K562 (cell line): ENCODE measurements at regions not wholly inside any gene's neighbourhood (a gene's known extent, or its start where the extent isn't known, plus 50 kb on each side); places are given as distances from the start of the nearest gene placed in this dataset.

Experiments used
- ATAC-seq: fragments of 200-7000 bp; cut with Tn5 transposase; 3 replicates; pipeline ENCODE4 v1.9.1; 2020; ENCODE audit warnings: moderate library complexity
- BruUV-seq: library from RNA; stranded (reverse); fragments of 400-500 nt; replicated peaks from 2 replicates; lab custom pipeline; 2021; lab: Mats Ljungman, UMichigan
- CTCF ChIA-PET: fragments of 300-600 bp; formaldehyde crosslinking; extraction: SDS; loops from one replicate; lab custom pipeline; 2021; ENCODE audit warnings: low intra/inter-chr PET ratio; lab: Yijun Ruan, JAX
- POLR2A ChIA-PET: fragments of 300-600, 350-650 bp; sonication (Branson Sonifier 250); formaldehyde crosslinking; extraction: SDS; loops from one replicate; lab custom pipeline; 2021; ENCODE audit warnings: antibody characterized with exemption, inconsistent platforms; lab: Yijun Ruan, JAX
- DNase-seq, 4 experiments: peaks; one replicate each; pipeline versions ENCODE4 v3.0.0 to v3.0.0-alpha.2; 2011 to 2018; ENCODE audit warnings: low spot score in 3 of 4, mixed read lengths in 3 of 4; ENCODE audit errors: extremely low read depth in 1 of 4
- FAIRE-seq: peaks from 2 replicates; lab custom pipeline; 2011; peaks lifted over from hg19 to GRCh38; lab: Jason Lieb, UNC
- H2AFZ ChIP-seq: 2 replicates; pipeline ENCODE4 v1.6.0; 2011; ENCODE audit warnings: low read depth, low read length, control low read depth, inconsistent platforms
- H3K27ac ChIP-seq: fragments of 200-600 bp; 3 replicates; pipeline ENCODE4 v1.8.0; 2011; ENCODE audit warnings: low read depth, mild to moderate bottlenecking, control low read depth, inconsistent platforms, low read length, moderate library complexity, mixed read lengths; ENCODE audit errors: extremely low read depth
- H3K27me3 ChIP-seq, 2 experiments: fragments of 300-600 bp in 1 of 2; 2 replicates in 1 of 2; 3 replicates in 1 of 2; pipeline versions ENCODE4 v1.6.0 to v1.8.0; 2011; ENCODE audit warnings: inconsistent platforms in 2 of 2, low read length in 2 of 2, mild to moderate bottlenecking in 1 of 2, mixed read lengths in 1 of 2, moderate library complexity in 1 of 2; ENCODE audit not compliant: control insufficient read depth in 2 of 2, insufficient read depth in 2 of 2
- H3K36me3 ChIP-seq: fragments of 300-600 bp; 3 replicates; pipeline ENCODE4 v1.8.0; 2011; ENCODE audit warnings: mild to moderate bottlenecking, low read length, inconsistent platforms; ENCODE audit not compliant: control insufficient read depth, insufficient read depth
- H3K4me1 ChIP-seq, 2 experiments: fragments of 200-600 bp in 1 of 2; replicated peaks in 1 of 2; 2 replicates in 1 of 2; 3 replicates in 1 of 2; pipeline versions ENCODE4 v1.5.1 to v1.8.0; 2011; ENCODE audit warnings: inconsistent platforms in 2 of 2, low read length in 2 of 2, mild to moderate bottlenecking in 1 of 2, mixed read lengths in 1 of 2, moderate library complexity in 1 of 2; ENCODE audit not compliant: control insufficient read depth in 2 of 2, insufficient read depth in 2 of 2
- H3K4me2 ChIP-seq: 2 replicates; pipeline ENCODE4 v1.6.1; 2011; ENCODE audit warnings: low read length, control low read depth, inconsistent platforms, mixed read lengths; ENCODE audit not compliant: insufficient read depth
- H3K4me3 ChIP-seq: fragments of 200-600 bp; sonication (generic), shearing (Covaris generic); 2 replicates; pipeline ENCODE4 v1.5.1; 2016; ENCODE audit warnings: control low read depth, inconsistent platforms
- H3K79me2 ChIP-seq: fragments of 200-600 bp; 3 replicates; pipeline ENCODE4 v1.8.0; 2011; ENCODE audit warnings: low read length, inconsistent platforms; ENCODE audit not compliant: control insufficient read depth, insufficient read depth
- H3K9ac ChIP-seq, 2 experiments: 2 replicates each; pipeline versions ENCODE4 v1.6.0 to v1.6.1; 2011; ENCODE audit warnings: low read depth in 2 of 2, low read length in 2 of 2, control low read depth in 1 of 2, inconsistent platforms in 1 of 2, mild to moderate bottlenecking in 1 of 2, mixed read lengths in 1 of 2; ENCODE audit not compliant: insufficient read depth in 1 of 2
- H3K9me1 ChIP-seq: one replicate; pipeline ENCODE4 v1.6.0; 2011; ENCODE audit warnings: inconsistent platforms, mild to moderate bottlenecking, low read length, moderate library complexity; ENCODE audit not compliant: control insufficient read depth, insufficient read depth
- H3K9me3 ChIP-seq: replicated peaks from 2 replicates; pipeline ENCODE4 v1.5.1; 2011; ENCODE audit warnings: low read depth, low read length, inconsistent platforms; ENCODE audit not compliant: control insufficient read depth, insufficient read depth
- H4K20me1 ChIP-seq: replicated peaks from 2 replicates; pipeline ENCODE4 v1.6.1; 2011; ENCODE audit warnings: low read length, inconsistent platforms, mixed read lengths; ENCODE audit not compliant: control insufficient read depth, insufficient read depth
- BACH1 ChIP-seq: fragments of 200-800 bp; sonication (Bioruptor generic); IDR thresholded peaks from 2 replicates; pipeline ENCODE4 v1.6.1; 2016; ENCODE audit warnings: missing genetic modification characterization, missing compliant biosample characterization
- CXXC5 ChIP-seq: fragments of 250-450 bp; sonication (Bioruptor Pico); IDR thresholded peaks from 2 replicates; pipeline ENCODE4 v1.8.0; 2022; ENCODE audit warnings: inconsistent platforms, mild to moderate bottlenecking, moderate library complexity
- MAFG ChIP-seq: fragments of 450-650 bp; conservative IDR thresholded peaks from 2 replicates; pipeline ENCODE4 v1.6.1; 2016; ENCODE audit warnings: missing genetic modification characterization, missing compliant biosample characterization
- NCOR1 ChIP-seq: fragments of 450-650 bp; IDR thresholded peaks from 2 replicates; pipeline ENCODE4 v1.6.1; 2016; ENCODE audit warnings: mild to moderate bottlenecking, moderate library complexity
- RAD21 ChIP-seq, 2 experiments: fragments of 250-450 bp in 1 of 2; fragments of 450-650 bp in 1 of 2; sonication (Bioruptor Pico) in 1 of 2; formaldehyde crosslinking in 1 of 2; IDR thresholded peaks in 1 of 2; conservative IDR thresholded peaks in 1 of 2; 2 replicates each; pipeline versions ENCODE4 v1.4.0 to v1.8.0; 2020 to 2022; ENCODE audit warnings: mild to moderate bottlenecking in 2 of 2, moderate library complexity in 1 of 2
- WGBS: fragments of 100-300 bp; shearing (Covaris generic); methylation state at CpG from one replicate; pipeline ENCODE4 v1.1.6; 2016; ENCODE audit warnings: low coverage, mixed read lengths; ENCODE audit not compliant: insufficient coverage; ENCODE audit errors: missing lambda C conversion rate; 5-methylcytosine and 5-hydroxymethylcytosine counted together
- in situ Hi-C: fragments of 300-500 bp; cut with MboI; formaldehyde crosslinking; loops from 4 replicates; pipeline ENCODE4 v1.15.0; 2018; ENCODE audit warnings: inconsistent platforms, mixed read lengths
- intact Hi-C: fragments of 100-400 bp; cut with micrococcal nuclease; formaldehyde crosslinking; loops from 2 replicates; pipeline ENCODE4 v1.14.2; 2022
- TF ChIP-seq, protein P1 (sequence below): IDR thresholded peaks from 2 replicates; pipeline ENCODE4 v1.6.1; 2011; ENCODE audit warnings: borderline replicate concordance, low read depth, mild to moderate bottlenecking, moderate library complexity, low read length; ENCODE audit not compliant: insufficient read depth, poor library complexity, severe bottlenecking
- TF ChIP-seq, protein P2 (sequence below): fragments of 450-650 bp; IDR thresholded peaks from 2 replicates; pipeline ENCODE4 v1.6.1; 2016
- TF ChIP-seq, protein P3 (sequence below), 3 experiments: IDR thresholded peaks in 2 of 3; conservative IDR thresholded peaks in 1 of 3; 2 replicates each; pipeline ENCODE4 v1.5.1; 2011 to 2012; ENCODE audit warnings: low read length in 3 of 3, mild to moderate bottlenecking in 3 of 3, control low read depth in 2 of 3, improper control_type of control experiment in 1 of 3, inconsistent platforms in 1 of 3, low read depth in 1 of 3, mixed read lengths in 1 of 3, moderate library complexity in 1 of 3; ENCODE audit not compliant: insufficient read depth in 2 of 3
- TF ChIP-seq, protein P4 (sequence below), 2 experiments: IDR thresholded peaks in 1 of 2; conservative IDR thresholded peaks in 1 of 2; 2 replicates each; pipeline ENCODE4 v1.6.1; 2016; ENCODE audit warnings: low read depth in 2 of 2, mild to moderate bottlenecking in 1 of 2, missing compliant biosample characterization in 1 of 2, missing genetic modification characterization in 1 of 2, moderate library complexity in 1 of 2

DNA sequence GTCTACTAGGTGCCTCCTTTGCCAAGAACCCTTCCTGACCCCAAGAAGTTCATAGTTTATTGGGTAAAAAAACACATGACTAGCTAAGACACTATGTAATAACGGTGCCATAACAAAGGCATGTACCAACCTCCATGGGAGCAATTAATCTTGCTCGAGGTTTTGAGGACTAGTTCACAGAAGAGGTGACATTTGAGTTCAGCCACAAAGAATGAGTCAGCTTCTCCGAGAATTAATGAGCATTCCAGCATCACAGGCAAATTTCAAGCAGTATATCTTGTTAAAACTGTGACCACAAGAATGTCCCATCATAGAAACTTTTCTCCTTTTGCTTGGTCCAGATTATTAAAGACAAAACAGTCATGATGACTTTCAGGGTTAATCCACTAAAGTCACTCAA is 113.0 kb upstream of the RAP1B start (continued):
- peak; percentile 83 for TF ChIP-seq BACH1 (tag)
- peak; percentile 84 for TF ChIP-seq MAFG (tag)
- no peak for TF ChIP-seq CXXC5 (CRISPR knock-in tag)
- TF ChIP-seq, all 486 proteins: peak for 48

DNA sequence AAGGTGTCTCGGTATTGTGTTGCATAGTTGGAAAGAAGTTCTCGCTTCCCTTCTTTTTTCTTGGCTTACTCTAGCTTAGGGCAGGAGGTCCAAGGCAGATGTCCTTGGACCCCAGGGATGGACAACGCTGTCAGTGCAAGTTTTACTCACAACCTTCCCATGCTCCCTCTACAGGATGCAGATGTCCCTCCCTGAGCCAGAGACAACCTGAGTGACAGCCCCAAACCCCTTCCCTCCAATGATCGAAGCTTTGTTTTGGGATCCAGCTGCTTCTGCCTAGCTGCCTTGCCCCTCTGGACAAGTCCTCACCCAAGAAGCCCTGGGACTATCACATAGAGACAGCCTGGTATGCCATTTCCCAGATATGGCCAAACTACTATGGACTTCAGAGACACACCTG is 112.0 kb upstream of the RAP1B start:
- CTCF ChIA-PET: no interaction called here
- POLR2A ChIA-PET: no interaction called here
- TF ChIP-seq, protein P1, sequence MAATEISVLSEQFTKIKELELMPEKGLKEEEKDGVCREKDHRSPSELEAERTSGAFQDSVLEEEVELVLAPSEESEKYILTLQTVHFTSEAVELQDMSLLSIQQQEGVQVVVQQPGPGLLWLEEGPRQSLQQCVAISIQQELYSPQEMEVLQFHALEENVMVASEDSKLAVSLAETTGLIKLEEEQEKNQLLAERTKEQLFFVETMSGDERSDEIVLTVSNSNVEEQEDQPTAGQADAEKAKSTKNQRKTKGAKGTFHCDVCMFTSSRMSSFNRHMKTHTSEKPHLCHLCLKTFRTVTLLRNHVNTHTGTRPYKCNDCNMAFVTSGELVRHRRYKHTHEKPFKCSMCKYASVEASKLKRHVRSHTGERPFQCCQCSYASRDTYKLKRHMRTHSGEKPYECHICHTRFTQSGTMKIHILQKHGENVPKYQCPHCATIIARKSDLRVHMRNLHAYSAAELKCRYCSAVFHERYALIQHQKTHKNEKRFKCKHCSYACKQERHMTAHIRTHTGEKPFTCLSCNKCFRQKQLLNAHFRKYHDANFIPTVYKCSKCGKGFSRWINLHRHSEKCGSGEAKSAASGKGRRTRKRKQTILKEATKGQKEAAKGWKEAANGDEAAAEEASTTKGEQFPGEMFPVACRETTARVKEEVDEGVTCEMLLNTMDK: peak; percentile 34
- TF ChIP-seq, protein P2, sequence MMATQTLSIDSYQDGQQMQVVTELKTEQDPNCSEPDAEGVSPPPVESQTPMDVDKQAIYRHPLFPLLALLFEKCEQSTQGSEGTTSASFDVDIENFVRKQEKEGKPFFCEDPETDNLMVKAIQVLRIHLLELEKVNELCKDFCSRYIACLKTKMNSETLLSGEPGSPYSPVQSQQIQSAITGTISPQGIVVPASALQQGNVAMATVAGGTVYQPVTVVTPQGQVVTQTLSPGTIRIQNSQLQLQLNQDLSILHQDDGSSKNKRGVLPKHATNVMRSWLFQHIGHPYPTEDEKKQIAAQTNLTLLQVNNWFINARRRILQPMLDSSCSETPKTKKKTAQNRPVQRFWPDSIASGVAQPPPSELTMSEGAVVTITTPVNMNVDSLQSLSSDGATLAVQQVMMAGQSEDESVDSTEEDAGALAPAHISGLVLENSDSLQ: peak; percentile 81
- TF ChIP-seq, protein P3, sequence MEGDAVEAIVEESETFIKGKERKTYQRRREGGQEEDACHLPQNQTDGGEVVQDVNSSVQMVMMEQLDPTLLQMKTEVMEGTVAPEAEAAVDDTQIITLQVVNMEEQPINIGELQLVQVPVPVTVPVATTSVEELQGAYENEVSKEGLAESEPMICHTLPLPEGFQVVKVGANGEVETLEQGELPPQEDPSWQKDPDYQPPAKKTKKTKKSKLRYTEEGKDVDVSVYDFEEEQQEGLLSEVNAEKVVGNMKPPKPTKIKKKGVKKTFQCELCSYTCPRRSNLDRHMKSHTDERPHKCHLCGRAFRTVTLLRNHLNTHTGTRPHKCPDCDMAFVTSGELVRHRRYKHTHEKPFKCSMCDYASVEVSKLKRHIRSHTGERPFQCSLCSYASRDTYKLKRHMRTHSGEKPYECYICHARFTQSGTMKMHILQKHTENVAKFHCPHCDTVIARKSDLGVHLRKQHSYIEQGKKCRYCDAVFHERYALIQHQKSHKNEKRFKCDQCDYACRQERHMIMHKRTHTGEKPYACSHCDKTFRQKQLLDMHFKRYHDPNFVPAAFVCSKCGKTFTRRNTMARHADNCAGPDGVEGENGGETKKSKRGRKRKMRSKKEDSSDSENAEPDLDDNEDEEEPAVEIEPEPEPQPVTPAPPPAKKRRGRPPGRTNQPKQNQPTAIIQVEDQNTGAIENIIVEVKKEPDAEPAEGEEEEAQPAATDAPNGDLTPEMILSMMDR (IDR thresholded peaks at IDR 0.05 in 2 of 3, conservative IDR thresholded peaks at IDR 0.05 in 1 of 3; ENCODE audit: insufficient read depth in 2 of 3, low read depth in 1 of 3, low read length in 3 of 3): 0 out of 6 replicates have a peak, but pooled peaks of 1 of the 3 experiments have one; percentile 30
- TF ChIP-seq NCOR1: no peak
- TF ChIP-seq, protein P4, sequence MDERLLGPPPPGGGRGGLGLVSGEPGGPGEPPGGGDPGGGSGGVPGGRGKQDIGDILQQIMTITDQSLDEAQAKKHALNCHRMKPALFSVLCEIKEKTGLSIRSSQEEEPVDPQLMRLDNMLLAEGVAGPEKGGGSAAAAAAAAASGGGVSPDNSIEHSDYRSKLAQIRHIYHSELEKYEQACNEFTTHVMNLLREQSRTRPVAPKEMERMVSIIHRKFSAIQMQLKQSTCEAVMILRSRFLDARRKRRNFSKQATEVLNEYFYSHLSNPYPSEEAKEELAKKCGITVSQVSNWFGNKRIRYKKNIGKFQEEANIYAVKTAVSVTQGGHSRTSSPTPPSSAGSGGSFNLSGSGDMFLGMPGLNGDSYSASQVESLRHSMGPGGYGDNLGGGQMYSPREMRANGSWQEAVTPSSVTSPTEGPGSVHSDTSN (CRISPR knock-in tag; IDR thresholded peaks at IDR 0.05; ENCODE audit: low read depth): peak; percentile 45; the same call in 1 of the 2 replicates
- TF ChIP-seq, protein P4 (tag; conservative IDR thresholded peaks at IDR 0.05; ENCODE audit: low read depth): 0 out of 2 replicates have a peak, but pooled peaks have one; percentile 28
- TF ChIP-seq RAD21 (CRISPR knock-in tag; conservative IDR thresholded peaks at IDR 0.05 in 1 of 2, IDR thresholded peaks at IDR 0.05 in 1 of 2): peak in 1 of 2 experiments; percentile 33; a peak in 1 of 4 replicates

More for the DNA sequence above, 112.0 kb upstream of the RAP1B start:
- Histone ChIP-seq H4K20me1 (no peaks in the 10 kb centered on the region), H3K9me3 (no peaks in the 10 kb centered on the region), H3K4me1 (peaks cover 0 to 8% of the 10 kb centered on the region in 2 experiments; a peak in 3 of 5 replicates), H3K27me3 (peaks cover 15 to 25% of the 10 kb centered on the region in 2 experiments; a peak in 3 of 5 replicates), H3K9ac (no peak overlapping the region), H3K79me2 (no peaks in the 10 kb centered on the region), H3K4me3 (no peak overlapping the region), H3K9me1 (no peaks in the 10 kb centered on the region), H3K36me3 (no peaks in the 10 kb centered on the region), H3K27ac (no peak overlapping the region), H3K4me2 (no peak overlapping the region), H2AFZ (no peak overlapping the region)
- intact Hi-C loops: loop anchor here (10.0 kb wide), 1 partner anchor 144 kb away; no protein-coding TSS in a partner anchor
- no peak for FAIRE-seq
- peak; percentile 71 for ATAC-seq
- in situ Hi-C loops: no loop called here
- no TSS peak for BruUV-seq
- peak in 1 of 4 experiments; percentile 30 for DNase-seq
- 13% methylated on average over 4 of the region's 4 CpGs for WGBS
